Testis (tissue), 2 donors: ENCODE measurements at regions not wholly inside any gene's neighbourhood (a gene's known extent, or its start where the extent isn't known, plus 50 kb on each side); places are given as distances from the start of the nearest gene placed in this dataset.

ENCODE experiments used
- DNase-seq: peaks from one replicate; pipeline ENCODE4 v3.0.0-alpha.2; 2019
- H3K27ac ChIP-seq, 2 donors: fragments of 200-600 bp; sonication (generic); one replicate each; pipeline ENCODE4 v1.5.1; 2019
- H3K27me3 ChIP-seq: fragments of 200-600 bp; sonication (generic); one replicate; pipeline ENCODE4 v1.5.1; 2019
- H3K36me3 ChIP-seq: fragments of 200-600 bp; sonication (generic); one replicate; pipeline ENCODE4 v1.5.1; 2017; ENCODE audit warnings: low read depth; ENCODE audit errors: missing control alignments
- H3K4me1 ChIP-seq: fragments of 200-600 bp; sonication (generic); one replicate; pipeline ENCODE4 v1.5.1; 2019
- H3K4me3 ChIP-seq, 2 donors: fragments of 200-600 bp; sonication (generic); one replicate each; pipeline ENCODE4 v1.5.1; 2017 to 2019
- H3K9me3 ChIP-seq: fragments of 200-600 bp; sonication (generic); one replicate; pipeline ENCODE4 v1.5.1; 2017
- CTCF ChIP-seq, 3 experiments: fragments of 450-650 bp in 2 of 3; fragments of 200-600 bp in 1 of 3; sonication (generic) in 1 of 3; IDR thresholded peaks; one replicate each; pipeline ENCODE4 v1.5.1; 2016 to 2019; ENCODE audit warnings: antibody characterized with exemption in 3 of 3, mild to moderate bottlenecking in 2 of 3, moderate library complexity in 1 of 3
- POLR2A ChIP-seq: fragments of 450-650 bp; IDR thresholded peaks from one replicate; pipeline ENCODE4 v1.6.1; 2017; ENCODE audit warnings: antibody characterized with exemption, mild to moderate bottlenecking, moderate library complexity
- WGBS, 2 donors: methylation state at CpG; one replicate each; pipeline ENCODE4 v1.1.5; 2018; 5-methylcytosine and 5-hydroxymethylcytosine counted together
- intact Hi-C: fragments of 100-400 bp; cut with DNase I; formaldehyde crosslinking; loops from one replicate; pipeline ENCODE4 v1.15.1; 2023; ENCODE audit warnings: low total_unique reads

GRCh38 chr6:156691018-156691417 lies 86.2 kb upstream of the ARID1B start:
- no peak overlapping the region for H3K4me3 ChIP-seq
- no peak overlapping the region for H3K27ac ChIP-seq
- no peak for DNase-seq
- H3K9me3 ChIP-seq = no peaks in the 10 kb centered on the region
- H3K27me3 ChIP-seq = no peaks in the 10 kb centered on the region
- intact Hi-C loops = no loop called here
- 95 to 97% methylated on average over 4 of the region's 4 CpGs for WGBS, 2 donors
- H3K36me3 ChIP-seq = no peaks in the 10 kb centered on the region
- peaks cover 4% of the 10 kb centered on the region for H3K4me1 ChIP-seq
- no peak for TF ChIP-seq POLR2A
- TF ChIP-seq CTCF (IDR thresholded peaks at IDR 0.05) = no peak

DNA sequence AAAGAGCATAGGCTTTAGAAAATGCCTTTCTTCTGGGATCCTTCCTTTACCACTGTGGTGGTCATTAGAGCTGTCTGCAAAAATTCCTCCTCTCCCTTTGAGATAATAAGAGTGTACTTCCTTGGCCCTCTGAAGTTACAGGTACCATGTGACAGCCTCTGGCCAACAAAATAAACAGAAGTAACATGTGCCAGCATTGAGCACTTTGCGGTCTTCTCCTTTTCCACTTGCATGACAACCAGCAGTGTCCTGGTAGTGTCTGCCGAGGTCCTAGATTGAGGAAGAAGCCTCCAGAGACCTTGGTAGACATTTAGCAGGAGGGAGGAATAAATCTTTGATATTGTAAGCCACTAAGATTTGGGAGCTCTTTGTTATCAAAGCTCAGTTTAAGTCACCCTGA lies 87.5 kb upstream of the ARID1B start:
- no peak for TF ChIP-seq CTCF (IDR thresholded peaks at IDR 0.05)
- TF ChIP-seq POLR2A = no peak
- Histone ChIP-seq H3K9me3 (no peaks in the 10 kb centered on the region), H3K27ac (no peak overlapping the region), H3K36me3 (no peaks in the 10 kb centered on the region), H3K27me3 (no peaks in the 10 kb centered on the region), H3K4me1 (peaks cover 4% of the 10 kb centered on the region), H3K4me3 (no peak overlapping the region)
- intact Hi-C loops = loop anchor here (2.0 to 5.0 kb wide), 2 partner anchors 29 to 88 kb away; partner anchors contain the start of gene ARID1B
- WGBS, 2 donors = 83 to 88% methylated on average over 2 of the region's 2 CpGs
- no peak for DNase-seq

GRCh38 chr6:156688620-156688971 lies 88.6 kb upstream of the ARID1B start:
- no peaks in the 10 kb centered on the region for H3K36me3 ChIP-seq
- peak overlapping the region; percentile 90 to 91 for H3K27ac ChIP-seq
- peaks cover 4% of the 10 kb centered on the region for H3K4me1 ChIP-seq
- WGBS, 2 donors = 76 to 87% methylated on average over 1 of the region's 1 CpG
- H3K4me3 ChIP-seq = no peak overlapping the region
- H3K9me3 ChIP-seq = no peaks in the 10 kb centered on the region
- intact Hi-C loops = loop anchor here (2.0 to 5.0 kb wide), 2 partner anchors 30 to 89 kb away; partner anchors contain the start of gene ARID1B
- no peaks in the 10 kb centered on the region for H3K27me3 ChIP-seq
- DNase-seq = no peak
- TF ChIP-seq POLR2A (no peak), CTCF (IDR thresholded peaks at IDR 0.05) (no peak)

GRCh38 chr6:156687789-156688619 lies 89.2 kb upstream of the ARID1B start:
- peaks cover 4% of the 10 kb centered on the region for H3K4me1 ChIP-seq
- H3K27me3 ChIP-seq = no peaks in the 10 kb centered on the region
- no peaks in the 10 kb centered on the region for H3K36me3 ChIP-seq
- DNase-seq = peak; percentile 51
- H3K9me3 ChIP-seq = no peaks in the 10 kb centered on the region
- TF ChIP-seq POLR2A = no peak
- intact Hi-C loops = loop anchor here (2.0 to 5.0 kb wide), 2 partner anchors 31 to 89 kb away; partner anchors contain the start of gene ARID1B
- H3K27ac ChIP-seq = peak overlapping the region; percentile 90 to 91
- WGBS, 2 donors = 0 to 1% methylated on average over 20 to 22 of the region's 22 CpGs
- H3K4me3 ChIP-seq = peak overlapping the region; percentile 65 to 75

DNA sequence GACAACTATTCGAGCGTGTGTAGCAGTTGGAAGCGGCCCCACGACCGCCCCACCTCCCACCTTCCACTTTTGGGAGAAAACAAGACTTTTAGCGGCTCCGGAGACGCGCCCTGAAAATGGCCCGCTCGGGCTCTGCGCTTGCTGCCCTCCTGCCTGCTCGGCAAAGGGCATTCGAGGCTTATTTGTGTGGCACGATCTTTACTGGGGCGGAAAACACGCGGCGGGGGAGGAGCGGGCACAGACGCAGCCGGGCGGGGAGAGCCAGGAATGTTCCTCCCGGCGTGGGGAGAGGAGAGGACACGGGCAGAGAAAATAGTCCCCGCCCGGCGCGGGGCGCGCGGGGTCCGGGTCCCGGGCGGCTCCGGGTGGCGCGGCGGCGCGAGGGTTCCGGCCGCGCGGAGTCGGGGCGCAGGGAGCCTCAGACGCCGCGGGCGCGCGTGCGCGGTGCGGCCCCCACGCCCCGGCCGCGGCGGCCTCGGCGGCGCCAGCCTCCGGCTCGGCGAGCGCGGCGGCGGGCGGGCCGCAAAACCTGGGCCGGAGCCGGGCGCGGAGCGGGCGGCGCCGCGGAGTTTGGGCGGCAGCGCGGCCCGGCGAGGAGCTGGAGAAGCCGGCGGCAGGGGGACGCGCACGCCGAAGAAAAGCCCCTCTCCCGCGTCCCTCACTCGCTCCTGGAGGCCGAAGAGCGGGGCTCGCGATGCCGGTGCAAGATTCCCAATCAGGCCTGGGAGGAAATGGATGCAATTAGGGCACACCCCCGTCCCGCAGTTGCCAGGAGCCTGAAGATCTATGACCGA lies 90.0 kb upstream of the ARID1B start:
- Histone ChIP-seq H3K4me3 (peak overlapping the region; percentile 74 to 81), H3K27ac (peak overlapping the region; percentile 97 to 99), H3K27me3 (no peaks in the 10 kb centered on the region), H3K36me3 (no peaks in the 10 kb centered on the region), H3K4me1 (peaks cover 4% of the 10 kb centered on the region), H3K9me3 (no peaks in the 10 kb centered on the region)
- intact Hi-C loops = loop anchor here (5.0 kb wide), 1 partner anchor 90 kb away; the partner anchor contains the start of gene ARID1B
- 0% methylated on average over 30 to 53 of the region's 105 CpGs for WGBS, 2 donors
- TF ChIP-seq POLR2A (peak; percentile 22), CTCF (IDR thresholded peaks at IDR 0.05) (peak in 1 of 3 experiments; percentile 6)
- peak; percentile 86 for DNase-seq
